Neuronal stem cell (in vitro differentiated cells): ENCODE measurements at regions not wholly inside any gene's neighbourhood (a gene's known extent, or its start where the extent isn't known, plus 50 kb on each side); places are given as distances from the start of the nearest gene placed in this dataset.

ENCODE experiments used
- DNase-seq: peaks from one replicate; pipeline ENCODE4 v3.0.0-alpha.2; 2013; ENCODE audit warnings: low spot score
- H2AFZ ChIP-seq: one replicate; pipeline ENCODE4 v1.6.1; 2013; ENCODE audit warnings: mild to moderate bottlenecking, low read length, inconsistent platforms
- H2AK5ac ChIP-seq: 2 replicates; pipeline ENCODE4 v1.6.1; 2013; ENCODE audit warnings: low read depth, mild to moderate bottlenecking, inconsistent platforms, low read length, moderate library complexity, mixed read lengths
- H2BK120ac ChIP-seq: 2 replicates; pipeline ENCODE4 v1.6.1; 2013; ENCODE audit warnings: low read depth, mild to moderate bottlenecking, inconsistent platforms, low read length, moderate library complexity, mixed read lengths
- H2BK12ac ChIP-seq: one replicate; pipeline ENCODE4 v1.6.1; 2013; ENCODE audit warnings: low read length, inconsistent platforms
- H2BK15ac ChIP-seq: 2 replicates; pipeline ENCODE4 v1.6.1; 2013; ENCODE audit warnings: mild to moderate bottlenecking, low read length, inconsistent platforms, mixed read lengths
- H2BK5ac ChIP-seq: one replicate; pipeline ENCODE4 v1.6.1; 2013; ENCODE audit warnings: inconsistent platforms, mild to moderate bottlenecking, low read length, moderate library complexity
- H3K14ac ChIP-seq: one replicate; pipeline ENCODE4 v1.6.1; 2013; ENCODE audit warnings: low read length, inconsistent platforms
- H3K18ac ChIP-seq: 2 replicates; pipeline ENCODE4 v1.6.1; 2013; ENCODE audit warnings: low read length, inconsistent platforms
- H3K23ac ChIP-seq: 2 replicates; pipeline ENCODE4 v1.6.1; 2013; ENCODE audit warnings: low read depth, mild to moderate bottlenecking, mixed read lengths, low read length, inconsistent platforms; ENCODE audit not compliant: poor library complexity
- H3K27ac ChIP-seq: replicated peaks from 3 replicates; pipeline ENCODE4 v1.5.1; 2013; ENCODE audit warnings: low read length, inconsistent platforms
- H3K27me3 ChIP-seq, 3 experiments: 2 replicates each; pipeline ENCODE4 v1.6.1; 2013; ENCODE audit warnings: low read length in 3 of 3, mild to moderate bottlenecking in 2 of 3, inconsistent platforms in 1 of 3, low read depth in 1 of 3, mixed read lengths in 1 of 3, moderate library complexity in 1 of 3; ENCODE audit not compliant: control insufficient read depth in 3 of 3, insufficient read depth in 3 of 3
- H3K36me3 ChIP-seq, 2 donors: replicated peaks in 1 of 2; 2 replicates each; pipeline ENCODE4 v1.6.1; 2013; ENCODE audit warnings: low read length in 2 of 2; ENCODE audit not compliant: control insufficient read depth in 2 of 2, insufficient read depth in 2 of 2
- H3K4ac ChIP-seq: 2 replicates; pipeline ENCODE4 v1.6.1; 2013; ENCODE audit warnings: inconsistent platforms, mild to moderate bottlenecking, low read length, moderate library complexity
- H3K4me1 ChIP-seq, 2 donors: 1 replicate in 1 of 2; 2 replicates in 1 of 2; pipeline ENCODE4 v1.6.1; 2013; ENCODE audit warnings: low read length in 2 of 2, low read depth in 1 of 2; ENCODE audit not compliant: control insufficient read depth in 2 of 2, insufficient read depth in 1 of 2
- H3K4me2 ChIP-seq: one replicate; pipeline ENCODE4 v1.6.1; 2013; ENCODE audit warnings: mild to moderate bottlenecking, low read length, inconsistent platforms; ENCODE audit not compliant: insufficient read depth, poor library complexity, severe bottlenecking
- H3K4me3 ChIP-seq, 2 donors: 2 replicates each; pipeline ENCODE4 v1.5.1; 2013; ENCODE audit warnings: low read length in 2 of 2, mild to moderate bottlenecking in 2 of 2, inconsistent platforms in 1 of 2, moderate library complexity in 1 of 2
- H3K79me1 ChIP-seq: one replicate; pipeline ENCODE4 v1.6.1; 2013; ENCODE audit warnings: low read depth, mild to moderate bottlenecking, inconsistent platforms, low read length, moderate library complexity
- H3K9ac ChIP-seq: one replicate; pipeline ENCODE4 v1.6.1; 2013; ENCODE audit warnings: mild to moderate bottlenecking, low read depth, low read length, inconsistent platforms; ENCODE audit not compliant: poor library complexity
- H3K9me3 ChIP-seq, 2 donors: replicated peaks in 1 of 2; 2 replicates each; pipeline versions ENCODE3 to v1.6.1; 2013; ENCODE audit warnings: low read length in 2 of 2, mild to moderate bottlenecking in 2 of 2, inconsistent platforms in 1 of 2, low read depth in 1 of 2, mixed read lengths in 1 of 2, moderate library complexity in 1 of 2; ENCODE audit not compliant: control insufficient read depth in 2 of 2, insufficient read depth in 1 of 2
- H4K8ac ChIP-seq: one replicate; pipeline ENCODE4 v1.6.1; 2013; ENCODE audit warnings: low read depth, mild to moderate bottlenecking, inconsistent platforms, low read length, moderate library complexity
- H4K91ac ChIP-seq: one replicate; pipeline ENCODE4 v1.6.1; 2013; ENCODE audit warnings: low read length, low read depth, mild to moderate bottlenecking, inconsistent platforms; ENCODE audit not compliant: poor library complexity
- WGBS, 2 donors: extraction: QIAGEN DNeasy Blood & Tissue Kit; methylation state at CpG; one replicate each; pipeline ENCODE4 v1.1.7; 2013; ENCODE audit warnings: missing lambda C conversion rate in 2 of 2, mixed read lengths in 1 of 2; ENCODE audit not compliant: insufficient read length in 2 of 2, insufficient replicate concordance in 1 of 2; ENCODE audit errors: extremely low coverage in 2 of 2; 5-methylcytosine and 5-hydroxymethylcytosine counted together

DNA sequence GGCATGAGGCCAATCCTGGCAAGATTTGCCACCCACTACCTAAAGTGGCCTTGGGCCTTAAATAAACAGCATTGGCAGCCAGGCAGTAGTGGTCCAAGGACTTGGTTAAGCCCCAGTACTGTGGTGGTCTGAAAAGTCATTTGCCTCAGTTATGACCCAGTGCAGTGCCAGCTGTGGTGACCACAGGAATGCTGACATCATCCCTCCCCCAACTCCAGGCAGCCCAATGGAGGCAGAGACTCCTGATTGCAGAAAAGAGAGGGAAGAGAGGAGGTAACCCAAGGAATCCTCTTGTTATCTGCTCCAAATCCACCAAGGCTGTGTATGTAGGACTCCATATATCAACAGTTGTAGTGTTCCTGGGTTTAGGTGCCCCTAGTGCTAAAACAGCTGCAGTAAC, 883.6 kb downstream of the SQOR start:
- no peaks in the 10 kb centered on the region for H3K27me3 ChIP-seq
- H3K79me1 ChIP-seq, result no peaks in the 10 kb centered on the region
- H3K4me1 ChIP-seq, result no peaks in the 10 kb centered on the region
- H2BK120ac ChIP-seq, result no peak overlapping the region
- H3K36me3 ChIP-seq, result no peaks in the 10 kb centered on the region
- DNase-seq, result no peak
- no peak overlapping the region for H3K4me2 ChIP-seq
- H3K23ac ChIP-seq, result no peak overlapping the region
- H3K9ac ChIP-seq, result no peak overlapping the region
- H3K4me3 ChIP-seq, result no peak overlapping the region
- no peak overlapping the region for H2BK5ac ChIP-seq
- no peak overlapping the region for H3K14ac ChIP-seq
- H2AK5ac ChIP-seq, result no peak overlapping the region
- H3K9me3 ChIP-seq, result no peaks in the 10 kb centered on the region
- no peak overlapping the region for H2BK15ac ChIP-seq
- H3K27ac ChIP-seq, result no peak overlapping the region
- no peak overlapping the region for H3K4ac ChIP-seq
- H2BK12ac ChIP-seq, result no peak overlapping the region
- no peak overlapping the region for H4K8ac ChIP-seq
- H2AFZ ChIP-seq, result no peak overlapping the region
- no peak overlapping the region for H4K91ac ChIP-seq
- H3K18ac ChIP-seq, result no peak overlapping the region

DNA sequence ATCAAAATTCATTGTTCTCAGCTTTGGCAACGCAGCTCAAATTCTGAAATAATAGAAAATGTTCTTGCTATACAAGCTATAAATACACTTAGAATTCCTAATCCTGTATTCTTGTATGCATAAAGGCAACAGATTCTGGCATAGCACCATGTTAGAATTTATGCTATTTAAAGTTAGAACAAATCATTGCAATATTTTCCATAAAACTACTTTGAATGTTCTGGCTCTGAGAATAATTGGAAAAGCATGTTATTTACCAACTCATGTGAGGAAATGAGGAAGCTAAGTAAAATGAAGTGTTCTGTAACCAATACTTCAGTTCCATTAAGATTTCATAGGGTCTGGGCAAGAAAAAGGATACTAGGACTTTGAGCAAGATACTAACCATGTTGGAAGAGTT, 888.9 kb downstream of the SQOR start:
- Histone ChIP-seq H3K9ac (no peak overlapping the region), H2BK12ac (no peak overlapping the region), H2AK5ac (no peak overlapping the region), H4K8ac (no peak overlapping the region), H3K36me3 (no peaks in the 10 kb centered on the region), H2BK5ac (no peak overlapping the region), H3K27ac (no peak overlapping the region), H2BK15ac (no peak overlapping the region), H2AFZ (no peak overlapping the region), H3K79me1 (no peaks in the 10 kb centered on the region), H3K14ac (no peak overlapping the region), H4K91ac (no peak overlapping the region), H2BK120ac (no peak overlapping the region), H3K23ac (no peak overlapping the region), H3K4ac (no peak overlapping the region), H3K27me3 (no peaks in the 10 kb centered on the region), H3K4me3 (no peak overlapping the region), H3K18ac (no peak overlapping the region), H3K4me1 (no peaks in the 10 kb centered on the region), H3K9me3 (no peaks in the 10 kb centered on the region), H3K4me2 (no peak overlapping the region)
- DNase-seq, result no peak
- WGBS, 2 donors, result no CpG with 5 or more reads among the region's 1 CpG

DNA sequence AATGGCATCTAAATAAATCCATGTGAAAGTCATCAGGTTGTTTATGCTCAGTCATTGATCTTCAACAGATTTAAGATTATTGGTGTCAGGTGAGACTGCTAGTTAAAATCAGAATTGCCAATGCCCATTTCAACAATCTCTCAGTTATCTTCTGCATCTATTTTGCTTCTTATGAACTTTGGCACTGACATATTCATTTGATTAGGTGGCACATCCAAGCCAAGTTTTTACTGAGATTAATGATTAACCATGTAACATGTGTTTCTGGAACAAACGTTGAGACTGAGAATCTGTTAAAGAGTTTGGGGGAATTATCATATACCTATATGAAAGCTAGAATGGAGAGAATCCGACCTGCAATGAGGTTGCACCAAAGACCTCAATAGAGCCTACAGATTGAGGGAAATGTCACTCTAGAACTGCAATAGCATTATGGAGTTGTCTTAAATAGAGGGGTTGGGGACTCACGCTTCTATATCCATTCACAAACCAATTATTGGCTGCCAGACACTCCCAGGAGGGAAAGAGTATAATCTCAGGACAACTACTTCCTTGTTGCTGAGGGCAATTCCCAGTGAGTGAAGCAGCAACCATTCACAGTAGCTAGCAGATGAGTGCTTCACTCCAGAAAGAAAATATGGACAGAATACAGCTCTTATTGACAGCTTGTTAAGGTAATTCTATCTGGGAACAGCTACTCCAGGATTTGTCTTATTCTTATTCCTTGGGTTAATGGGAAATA, 891.3 kb downstream of the SQOR start:
- no peak overlapping the region for H3K4me3 ChIP-seq
- DNase-seq, result no peak
- H3K27ac ChIP-seq, result no peak overlapping the region
- no peaks in the 10 kb centered on the region for H3K9me3 ChIP-seq
- no peak overlapping the region for H4K8ac ChIP-seq
- H3K36me3 ChIP-seq, result no peaks in the 10 kb centered on the region
- H2BK15ac ChIP-seq, result no peak overlapping the region
- H3K23ac ChIP-seq, result no peak overlapping the region
- no peak overlapping the region for H3K18ac ChIP-seq
- no peaks in the 10 kb centered on the region for H3K27me3 ChIP-seq
- H4K91ac ChIP-seq, result no peak overlapping the region
- H3K4me2 ChIP-seq, result no peak overlapping the region
- H2BK5ac ChIP-seq, result no peak overlapping the region
- H2BK12ac ChIP-seq, result no peak overlapping the region
- H3K79me1 ChIP-seq, result no peaks in the 10 kb centered on the region
- no CpG with 5 or more reads among the region's 3 CpGs for WGBS, 2 donors
- H3K14ac ChIP-seq, result no peak overlapping the region
- no peaks in the 10 kb centered on the region for H3K4me1 ChIP-seq
- no peak overlapping the region for H3K9ac ChIP-seq
- H2BK120ac ChIP-seq, result no peak overlapping the region
- no peak overlapping the region for H3K4ac ChIP-seq
- no peak overlapping the region for H2AK5ac ChIP-seq
- no peak overlapping the region for H2AFZ ChIP-seq

DNA sequence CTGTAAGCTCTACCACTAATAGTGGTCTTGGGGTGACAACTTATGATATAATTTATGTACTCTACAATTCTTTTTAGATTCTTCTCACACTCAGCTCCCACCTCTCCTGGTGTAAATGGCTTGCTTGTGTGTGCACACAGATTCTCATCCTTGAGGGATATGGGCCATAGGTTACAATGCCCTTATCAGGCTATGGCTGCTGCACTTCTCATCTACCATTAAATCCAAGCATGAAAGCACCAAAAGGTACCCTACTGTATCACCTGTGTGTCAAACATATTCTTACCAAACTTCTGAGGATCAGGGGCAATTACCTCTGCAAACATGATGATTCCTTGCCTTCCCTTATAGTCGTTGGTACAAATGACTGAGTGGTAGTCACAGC, 891.9 kb downstream of the SQOR start:
- Histone ChIP-seq H2AK5ac (no peak overlapping the region), H3K9me3 (no peaks in the 10 kb centered on the region), H2BK120ac (no peak overlapping the region), H2BK15ac (no peak overlapping the region), H2AFZ (no peak overlapping the region), H3K4me3 (no peak overlapping the region), H3K27me3 (no peaks in the 10 kb centered on the region), H4K91ac (no peak overlapping the region), H3K4ac (no peak overlapping the region), H3K9ac (no peak overlapping the region), H3K18ac (no peak overlapping the region), H3K14ac (no peak overlapping the region), H3K23ac (no peak overlapping the region), H2BK5ac (no peak overlapping the region), H3K4me1 (no peaks in the 10 kb centered on the region), H3K36me3 (no peaks in the 10 kb centered on the region), H2BK12ac (no peak overlapping the region), H3K4me2 (no peak overlapping the region), H4K8ac (no peak overlapping the region), H3K27ac (no peak overlapping the region), H3K79me1 (no peaks in the 10 kb centered on the region)
- no peak for DNase-seq
- no CpG with 5 or more reads among the region's 1 CpG for WGBS, 2 donors
